WI38 (cell line): ENCODE measurements at regions not wholly inside any gene's neighbourhood (a gene's known extent, or its start where the extent isn't known, plus 50 kb on each side); places are given as distances from the start of the nearest gene placed in this dataset.

ENCODE experiments used
- H3K4me3 ChIP-seq: 2 replicates; pipeline ENCODE4 v1.5.1; 2011; ENCODE audit warnings: low read depth, mild to moderate bottlenecking, control low read depth, low read length
- CTCF ChIP-seq: IDR thresholded peaks from 2 replicates; pipeline ENCODE4 v1.5.1; 2012; ENCODE audit warnings: low read depth, mild to moderate bottlenecking, control low read depth, low read length

DNA sequence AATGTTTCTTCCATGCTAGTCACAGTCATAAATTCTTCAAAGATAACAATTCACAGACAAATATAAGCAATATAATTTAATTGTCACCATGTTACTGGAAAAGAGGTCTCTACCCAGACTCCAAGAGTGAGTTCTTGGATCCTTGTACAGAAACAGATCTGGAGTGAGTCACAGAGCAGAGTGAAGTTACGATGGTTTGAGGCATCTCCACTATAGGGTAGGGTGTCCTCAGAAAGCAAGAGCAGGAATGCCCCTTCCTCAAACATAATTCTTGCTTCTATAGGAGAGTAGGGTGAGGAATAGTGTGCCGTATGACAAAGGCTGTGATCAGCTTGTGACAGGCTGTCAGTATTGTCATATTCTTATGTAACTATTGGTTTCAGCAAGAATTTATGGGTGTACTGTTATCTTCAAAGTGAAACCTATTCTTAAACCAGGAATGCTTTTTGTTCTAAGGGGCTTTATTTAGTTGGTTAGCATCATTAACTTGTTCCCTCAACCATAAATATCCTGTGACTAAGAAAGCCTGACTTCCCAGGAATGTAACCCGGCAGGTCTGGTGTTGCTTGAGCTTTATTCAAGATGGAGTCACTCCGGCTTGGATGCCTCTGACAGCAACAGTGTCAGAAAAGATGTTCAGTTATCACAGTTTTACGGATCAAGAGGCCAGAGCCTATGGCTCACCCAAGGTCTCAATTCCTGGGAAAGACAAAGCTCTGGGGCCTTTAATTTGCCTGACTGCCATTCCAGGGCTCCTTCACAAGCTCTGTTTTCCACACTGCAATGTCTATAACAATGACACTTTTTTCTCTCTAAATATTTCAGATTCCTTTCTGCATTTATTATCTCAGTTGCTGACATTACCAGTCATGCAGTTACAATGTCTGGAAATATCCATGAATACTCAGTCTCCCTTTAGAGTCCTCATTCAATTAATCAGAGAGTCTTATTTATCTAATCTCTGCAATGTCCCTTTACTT lies 298.6 kb downstream of the C6orf118 start:
- no peak overlapping the region for H3K4me3 ChIP-seq

DNA sequence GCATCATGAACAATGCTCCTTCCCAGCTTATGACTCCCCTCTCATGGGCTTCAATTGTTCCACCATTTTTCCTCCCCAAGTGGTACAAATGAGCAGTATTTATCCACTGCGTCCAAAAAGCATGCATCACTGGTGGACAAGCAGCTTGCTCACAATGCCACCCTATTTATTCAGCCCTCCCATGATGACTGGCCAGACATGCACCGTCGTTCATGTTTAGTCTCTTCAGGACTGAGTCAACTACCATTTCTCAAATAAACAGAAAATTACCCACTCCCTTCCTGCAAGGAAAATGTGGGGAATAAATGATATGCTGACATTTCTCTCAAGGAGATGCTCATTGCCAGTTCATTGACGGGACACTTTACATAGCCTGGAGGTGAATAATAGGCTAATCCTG lies 300.4 kb downstream of the C6orf118 start:
- H3K4me3 ChIP-seq, result no peak overlapping the region
- no peak for TF ChIP-seq CTCF

More for the DNA sequence above, 298.6 kb downstream of the C6orf118 start:
- TF ChIP-seq CTCF, result no peak

- TF ChIP-seq CTCF, result no peak
- H3K4me3 ChIP-seq, result no peak overlapping the region
These were observed 306.5 kb downstream of the C6orf118 start for GRCh38 chr6:165002866-165003265.

- H3K4me3 ChIP-seq, result no peak overlapping the region
- no peak for TF ChIP-seq CTCF
These were observed 307.0 kb downstream of the C6orf118 start for GRCh38 chr6:165002358-165002757.

GRCh38 chr6:165001502-165002157 lies 307.8 kb downstream of the C6orf118 start:
- TF ChIP-seq CTCF, result no peak
- no peak overlapping the region for H3K4me3 ChIP-seq

DNA sequence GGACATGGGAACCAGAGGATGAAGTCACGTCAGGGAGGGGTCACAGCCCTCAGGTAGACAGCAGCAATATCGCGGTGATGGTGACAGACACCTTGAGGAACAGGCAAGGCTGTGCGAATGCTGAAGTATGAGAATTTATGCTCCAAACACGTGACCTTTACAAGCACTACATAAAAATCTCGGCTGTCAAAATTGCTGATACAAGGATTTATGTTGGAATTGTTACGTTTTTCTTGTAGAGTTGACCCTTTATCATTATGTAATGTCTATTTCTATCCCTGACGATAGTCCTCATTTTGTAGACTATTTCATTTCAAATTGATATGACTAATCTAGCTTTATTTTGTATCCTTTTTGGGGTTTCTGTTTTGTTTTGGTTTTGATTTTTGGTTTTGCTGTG lies 311.1 kb downstream of the C6orf118 start:
- no peak overlapping the region for H3K4me3 ChIP-seq
- TF ChIP-seq CTCF, result no peak

DNA sequence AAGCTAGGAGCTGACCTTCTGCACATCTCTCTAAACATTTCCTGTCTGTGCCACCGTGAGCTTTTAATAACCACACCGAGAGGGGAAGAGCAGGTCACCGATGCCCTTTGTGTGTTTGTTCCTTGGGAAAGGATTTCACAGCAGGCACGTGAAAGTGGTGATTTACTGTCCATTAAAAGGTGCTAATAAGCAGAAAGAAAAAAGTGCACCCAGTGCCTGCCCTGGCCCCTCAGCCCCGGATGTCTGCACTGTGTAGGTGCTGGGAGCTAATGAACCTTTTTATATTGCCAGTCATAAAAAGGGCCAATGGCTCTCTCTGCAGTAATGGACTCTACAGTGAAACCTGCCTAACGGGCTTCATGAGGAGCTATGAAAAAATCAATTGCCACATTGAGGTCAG lies 312.6 kb downstream of the C6orf118 start:
- no peak for TF ChIP-seq CTCF

More for the DNA sequence above, 312.6 kb downstream of the C6orf118 start:
- no peak overlapping the region for H3K4me3 ChIP-seq
